ENCODE measurements at regions not wholly inside any gene's neighbourhood (a gene's known extent, or its start where the extent isn't known, plus 50 kb on each side); places are given as distances from the start of the nearest gene placed in this dataset.

- no peak for TF ChIP-seq RCOR1 (IDR thresholded peaks at IDR 0.05; ENCODE audit: insufficient replicate concordance, low read length)
- no peak for TF ChIP-seq RAD21 (IDR thresholded peaks at IDR 0.05; ENCODE audit: low read length)
- no peak for TF ChIP-seq POLR2A (IDR thresholded peaks at IDR 0.05; ENCODE audit: low read depth, low read length)
- no peak for TF ChIP-seq CTCF (conservative IDR thresholded peaks at IDR 0.05; ENCODE audit: low read depth, low read length)
- no peak for TF ChIP-seq BHLHE40 (IDR thresholded peaks at IDR 0.05; ENCODE audit: low read depth, low read length)
- no peak for TF ChIP-seq RFX5 (IDR thresholded peaks at IDR 0.05; ENCODE audit: low read depth, low read length)
- no peak for TF ChIP-seq FOS (IDR thresholded peaks at IDR 0.05; ENCODE audit: low read depth, low read length)
- TF ChIP-seq MXI1 (IDR thresholded peaks at IDR 0.05; ENCODE audit: borderline replicate concordance, low read depth, low read length), result no peak
- TF ChIP-seq MAFK (IDR thresholded peaks at IDR 0.05; ENCODE audit: low read depth, low read length), result no peak
Measured at GRCh38 chr10:10587744-10588393, 429.8 kb upstream of the CELF2 start.

Measured in IMR-90 (cell line).